DND-41 (cell line): ENCODE measurements at regions not wholly inside any gene's neighbourhood (a gene's known extent, or its start where the extent isn't known, plus 50 kb on each side); places are given as distances from the start of the nearest gene placed in this dataset.

ENCODE experiments used
- CTCF ChIP-seq: IDR thresholded peaks from 2 replicates; pipeline ENCODE4 v1.5.1; 2012; ENCODE audit warnings: borderline replicate concordance, low read length, moderate library complexity, mild to moderate bottlenecking; ENCODE audit not compliant: poor library complexity, severe bottlenecking; ENCODE audit errors: extremely low read depth
- EZH2 ChIP-seq: IDR thresholded peaks from 3 replicates; pipeline ENCODE4 v1.6.1; 2012; ENCODE audit warnings: borderline replicate concordance, low read depth, mild to moderate bottlenecking, moderate library complexity, low read length, inconsistent platforms; ENCODE audit not compliant: severe bottlenecking

DNA sequence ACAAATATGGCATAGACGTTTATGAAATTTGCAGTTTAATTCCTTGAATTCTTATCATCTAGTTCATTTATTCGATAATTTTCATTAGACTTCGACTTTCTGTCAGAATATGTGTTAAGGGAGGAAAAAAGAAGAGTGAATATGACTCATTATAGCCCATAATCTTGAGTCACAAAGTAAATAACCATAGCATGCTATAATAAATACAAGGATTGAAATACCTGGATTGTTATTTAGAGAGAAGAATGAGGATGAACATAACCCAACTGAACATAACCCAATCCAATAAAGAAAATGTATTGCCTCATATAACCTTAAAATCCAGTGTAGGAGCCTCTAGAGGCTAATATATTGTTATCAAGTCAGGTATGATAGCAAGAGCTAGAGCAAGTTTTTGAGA, 1858.3 kb upstream of the RAG2 start:
- TF ChIP-seq CTCF (no peak), EZH2 (no peak)
